MM.1S (cell line): ENCODE measurements at regions not wholly inside any gene's neighbourhood (a gene's known extent, or its start where the extent isn't known, plus 50 kb on each side); places are given as distances from the start of the nearest gene placed in this dataset.

Source experiments
- CTCF ChIP-seq: fragments of 300-600 bp; sonication (generic); IDR thresholded peaks from 2 replicates; pipeline ENCODE4 v1.5.1; 2016; ENCODE audit warnings: antibody characterized with exemption, low read length, mixed read lengths
- EZH2 ChIP-seq: fragments of 300-600 bp; sonication (generic); optimal IDR thresholded peaks from 2 replicates; pipeline ENCODE3; 2017; ENCODE audit warnings: low read depth, mild to moderate bottlenecking, antibody characterized with exemption, low read length, mixed read lengths

DNA sequence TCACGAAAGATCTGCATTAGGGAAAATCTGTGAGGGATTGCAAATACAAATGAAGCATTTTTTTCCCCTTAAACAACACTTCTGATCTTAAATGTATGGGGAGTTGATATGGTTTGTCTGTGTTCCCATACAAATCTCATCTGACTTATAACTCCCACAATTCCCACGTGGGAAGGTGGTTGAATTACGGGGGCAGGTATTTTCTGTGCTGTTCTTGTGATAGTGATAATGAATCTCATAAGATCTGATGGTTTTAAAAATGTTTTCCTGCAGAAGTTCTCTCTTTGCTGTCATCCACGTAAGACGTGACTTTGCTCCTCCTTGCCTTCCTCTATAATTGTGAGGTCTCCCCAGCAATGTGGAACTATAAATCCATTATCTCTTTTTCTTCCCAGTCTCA, 107.4 kb upstream of the KCNIP4 start:
- TF ChIP-seq CTCF (no peak), EZH2 (no peak)
